Activated CD8-positive, alpha-beta memory T cell treated with anti-CD3 and anti-CD28 coated beads for 36 hours (primary cell): ENCODE measurements at regions not wholly inside any gene's neighbourhood (a gene's known extent, or its start where the extent isn't known, plus 50 kb on each side); places are given as distances from the start of the nearest gene placed in this dataset.

Experiments used
- CTCF ChIA-PET: fragments of 350-600 bp; sonication (Branson Sonifier 250); formaldehyde crosslinking; loops from one replicate; lab custom pipeline; 2021; ENCODE audit warnings: antibody characterized with exemption; lab: Charles Lee
- POLR2A ChIA-PET: fragments of 350-600 bp; sonication (Branson Sonifier 250); formaldehyde crosslinking; loops from one replicate; lab custom pipeline; 2021; ENCODE audit warnings: antibody characterized with exemption; lab: Charles Lee

- CTCF ChIA-PET, result interaction anchor here (1.0 to 1.5 kb wide), 2 partner anchors 8 to 1186 kb away, joined by 4 to 6 read pairs; no protein-coding TSS in a partner anchor
- POLR2A ChIA-PET, result no interaction called here
Observed at GRCh38 chr10:44857363-44858016, 53.6 kb upstream of the TMEM72 start.

GRCh38 chr10:44858017-44858371 lies 53.1 kb upstream of the TMEM72 start:
- CTCF ChIA-PET, result interaction anchor here (0.7 to 0.8 kb wide), 2 partner anchors 15 to 1187 kb away, joined by 3 read pairs; no protein-coding TSS in a partner anchor

GRCh38 chr10:44858988-44859387 lies 52.1 kb upstream of the TMEM72 start:
- POLR2A ChIA-PET, result no interaction called here
- CTCF ChIA-PET, result no interaction called here

More at GRCh38 chr10:44858017-44858371, 53.1 kb upstream of the TMEM72 start:
- POLR2A ChIA-PET, result no interaction called here

GRCh38 chr10:44859546-44860285 lies 51.4 kb upstream of the TMEM72 start:
- ChIA-PET POLR2A (no interaction called here), CTCF (no interaction called here)

- POLR2A ChIA-PET, result no interaction called here
- CTCF ChIA-PET, result interaction anchor here (1.2 kb wide), 1 partner anchor 10 kb away, joined by 4 read pairs; no protein-coding TSS in a partner anchor
Observed at GRCh38 chr10:44860811-44861736, 50.1 kb upstream of the TMEM72 start.
